ENCODE measurements at regions not wholly inside any gene's neighbourhood (a gene's known extent, or its start where the extent isn't known, plus 50 kb on each side); places are given as distances from the start of the nearest gene placed in this dataset.

- DNase-seq (ENCODE audit: low spot score), result no peak
- H3K4me1 Mint-ChIP-seq (ENCODE audit: low read depth), result peaks cover 6% of the 10 kb centered on the region
- H3K36me3 Mint-ChIP-seq (ENCODE audit: low read depth), result no peaks in the 10 kb centered on the region
- H3K27ac Mint-ChIP-seq, result no peak overlapping the region
- H3K4me3 Mint-ChIP-seq, result no peak overlapping the region
- H3K27me3 Mint-ChIP-seq (ENCODE audit: low read depth), result no peaks in the 10 kb centered on the region
- no peaks in the 10 kb centered on the region for H3K9me3 Mint-ChIP-seq
These were observed 147.2 kb downstream of the PCSK1 start for GRCh38 chr5:96285823-96286222.

- Mint-ChIP-seq H3K36me3 (ENCODE audit: low read depth) (no peaks in the 10 kb centered on the region), H3K4me1 (ENCODE audit: low read depth) (peaks cover 15% of the 10 kb centered on the region), H3K27me3 (ENCODE audit: low read depth) (no peaks in the 10 kb centered on the region), H3K9me3 (no peaks in the 10 kb centered on the region), H3K27ac (no peak overlapping the region), H3K4me3 (no peak overlapping the region)
- DNase-seq (ENCODE audit: low spot score), result no peak
These were observed 148.2 kb downstream of the PCSK1 start for GRCh38 chr5:96284727-96285389.

GRCh38 chr5:96283589-96283988, 149.5 kb downstream of the PCSK1 start:
- Mint-ChIP-seq H3K27me3 (ENCODE audit: low read depth) (no peaks in the 10 kb centered on the region), H3K4me1 (ENCODE audit: low read depth) (peaks cover 18% of the 10 kb centered on the region), H3K27ac (no peak overlapping the region), H3K4me3 (no peak overlapping the region), H3K9me3 (no peaks in the 10 kb centered on the region), H3K36me3 (ENCODE audit: low read depth) (no peaks in the 10 kb centered on the region)
- DNase-seq (ENCODE audit: low spot score), result no peak

DNA sequence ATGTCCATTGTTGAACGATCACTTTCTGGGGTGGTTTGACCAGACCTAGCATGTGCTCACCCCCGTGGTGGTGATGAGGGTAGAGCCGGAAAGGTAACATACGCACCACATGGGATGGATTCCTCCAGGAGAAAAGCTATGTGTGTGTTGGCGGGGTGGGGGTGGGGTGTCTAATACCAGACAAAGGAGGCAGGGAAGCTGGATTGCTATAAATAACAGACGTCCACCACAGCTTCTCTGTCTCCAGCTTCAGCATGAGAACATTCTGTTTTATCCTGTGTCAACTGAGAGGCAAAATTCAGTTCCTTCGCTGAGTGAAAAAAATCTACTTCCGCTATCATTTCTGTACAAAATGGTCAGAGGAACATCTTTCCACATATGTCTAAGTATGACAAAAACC, 151.0 kb downstream of the PCSK1 start:
- Mint-ChIP-seq H3K9me3 (no peaks in the 10 kb centered on the region), H3K4me1 (ENCODE audit: low read depth) (peaks cover 18% of the 10 kb centered on the region), H3K36me3 (ENCODE audit: low read depth) (no peaks in the 10 kb centered on the region), H3K27me3 (ENCODE audit: low read depth) (no peaks in the 10 kb centered on the region), H3K27ac (no peak overlapping the region), H3K4me3 (no peak overlapping the region)
- no peak for DNase-seq (ENCODE audit: low spot score)

DNA sequence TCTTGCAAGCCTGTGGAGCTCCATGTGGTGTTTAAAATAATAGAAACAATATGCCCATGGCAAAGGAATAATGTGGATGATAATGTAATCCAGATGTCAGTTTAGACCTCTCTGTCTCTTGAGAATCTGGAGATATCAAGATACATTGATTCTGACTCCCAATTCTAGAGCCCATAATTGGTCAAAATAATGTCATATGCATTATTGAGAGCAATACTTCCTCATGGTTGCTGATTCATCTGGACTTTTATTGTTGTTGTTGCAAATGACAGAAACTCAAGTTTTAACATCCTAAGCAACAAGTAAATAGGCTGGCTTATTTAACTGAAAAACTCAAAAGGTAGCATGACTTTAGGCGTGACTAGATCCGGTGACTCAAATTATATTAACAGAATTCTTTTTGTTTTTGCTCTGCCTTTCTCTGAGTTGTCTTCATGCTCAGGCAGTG, 152.1 kb downstream of the PCSK1 start:
- Mint-ChIP-seq H3K4me3 (no peak overlapping the region), H3K4me1 (ENCODE audit: low read depth) (peaks cover 18% of the 10 kb centered on the region), H3K9me3 (no peaks in the 10 kb centered on the region), H3K27me3 (ENCODE audit: low read depth) (no peaks in the 10 kb centered on the region), H3K27ac (no peak overlapping the region), H3K36me3 (ENCODE audit: low read depth) (no peaks in the 10 kb centered on the region)
- no peak for DNase-seq (ENCODE audit: low spot score)

DNA sequence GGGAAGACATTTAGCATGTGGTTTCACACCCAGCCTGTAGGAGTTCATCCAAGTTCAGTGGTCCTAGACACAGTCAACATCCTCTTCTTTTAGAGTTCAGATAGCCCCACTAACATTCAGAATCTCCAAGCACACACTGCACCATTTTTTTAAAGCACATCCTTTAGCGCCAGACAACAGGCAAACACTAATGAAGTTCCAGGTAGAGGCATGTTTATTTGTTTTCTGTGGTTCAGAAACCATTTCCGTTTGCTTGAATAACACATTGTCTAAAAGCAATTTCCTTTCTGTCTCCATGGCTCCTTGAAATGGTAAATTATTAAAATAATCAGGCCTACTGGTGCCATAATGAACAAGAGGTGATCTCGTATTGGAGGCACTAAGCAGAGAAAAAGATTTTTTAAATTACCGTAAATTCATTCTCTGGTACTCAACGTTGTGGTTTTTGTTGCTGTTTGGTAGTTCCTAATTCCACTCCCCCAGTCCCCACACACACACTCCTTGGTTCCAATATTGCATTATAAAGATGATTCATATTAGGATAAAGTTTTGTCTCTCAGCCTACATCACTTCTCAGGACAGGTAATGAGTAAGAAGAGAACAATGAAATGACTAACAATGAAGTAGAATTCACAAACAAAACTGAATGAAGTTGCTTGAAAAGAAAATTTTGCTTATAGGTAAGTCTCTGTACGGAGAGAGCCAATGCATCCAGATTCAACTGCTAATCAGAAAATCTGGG, 153.1 kb downstream of the PCSK1 start:
- H3K4me3 Mint-ChIP-seq, result peak overlapping the region; percentile 16
- H3K4me1 Mint-ChIP-seq (ENCODE audit: low read depth), result peaks cover 18% of the 10 kb centered on the region
- H3K27ac Mint-ChIP-seq, result peak overlapping the region; percentile 43
- peak; percentile 44 for DNase-seq (ENCODE audit: low spot score)
- H3K36me3 Mint-ChIP-seq (ENCODE audit: low read depth), result no peaks in the 10 kb centered on the region
- no peaks in the 10 kb centered on the region for H3K9me3 Mint-ChIP-seq
- no peaks in the 10 kb centered on the region for H3K27me3 Mint-ChIP-seq (ENCODE audit: low read depth)

GRCh38 chr5:96278981-96279380, 154.1 kb downstream of the PCSK1 start:
- no peak for DNase-seq (ENCODE audit: low spot score)
- Mint-ChIP-seq H3K36me3 (ENCODE audit: low read depth) (no peaks in the 10 kb centered on the region), H3K27me3 (ENCODE audit: low read depth) (no peaks in the 10 kb centered on the region), H3K4me3 (no peak overlapping the region), H3K27ac (no peak overlapping the region), H3K9me3 (no peaks in the 10 kb centered on the region), H3K4me1 (ENCODE audit: low read depth) (peaks cover 17% of the 10 kb centered on the region)

DNA sequence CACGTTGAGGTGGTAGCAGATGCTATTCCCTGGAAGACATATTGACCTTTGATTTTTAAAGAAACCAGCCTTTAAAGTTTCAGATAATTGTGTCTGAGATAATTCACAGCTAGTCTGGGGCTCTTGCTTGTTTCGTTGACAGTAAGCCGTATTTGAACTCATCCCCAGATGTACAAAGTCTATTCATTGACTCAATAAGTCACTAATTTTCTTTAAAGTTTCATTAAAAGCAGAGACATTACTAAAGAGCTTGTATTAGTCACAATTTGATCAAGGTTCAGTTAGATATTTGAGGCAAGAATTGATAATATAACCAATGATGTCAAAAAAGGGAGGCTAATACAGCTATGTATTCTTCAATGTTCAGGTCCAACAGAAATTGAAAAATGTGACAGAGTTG, 158.0 kb downstream of the PCSK1 start:
- peaks cover 6% of the 10 kb centered on the region for H3K9me3 Mint-ChIP-seq
- H3K4me3 Mint-ChIP-seq, result no peak overlapping the region
- DNase-seq (ENCODE audit: low spot score), result no peak
- H3K4me1 Mint-ChIP-seq (ENCODE audit: low read depth), result peaks cover 4% of the 10 kb centered on the region
- no peaks in the 10 kb centered on the region for H3K36me3 Mint-ChIP-seq (ENCODE audit: low read depth)
- no peaks in the 10 kb centered on the region for H3K27me3 Mint-ChIP-seq (ENCODE audit: low read depth)
- H3K27ac Mint-ChIP-seq, result no peak overlapping the region

DNA sequence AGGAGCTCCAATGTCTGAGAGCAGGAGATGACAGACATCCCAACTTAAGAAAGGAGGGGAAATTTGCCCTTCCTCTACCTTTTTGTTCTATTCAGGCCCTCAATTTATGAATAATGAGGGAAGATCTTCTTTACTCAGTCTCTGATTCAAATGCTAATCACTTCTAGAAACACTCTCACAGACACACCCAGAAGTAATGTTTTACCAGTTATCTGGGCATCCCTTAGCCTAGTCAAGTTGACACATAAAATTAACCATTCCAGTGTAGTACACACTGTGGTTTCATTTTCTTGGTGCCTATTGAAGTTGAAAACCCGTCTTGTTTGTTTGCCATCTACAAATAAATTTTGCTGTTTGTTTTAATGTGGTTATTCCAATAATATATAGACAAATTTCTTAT, 167.6 kb downstream of the PCSK1 start:
- no peaks in the 10 kb centered on the region for H3K27me3 Mint-ChIP-seq (ENCODE audit: low read depth)
- DNase-seq (ENCODE audit: low spot score), result no peak
- H3K4me1 Mint-ChIP-seq (ENCODE audit: low read depth), result no peaks in the 10 kb centered on the region
- H3K27ac Mint-ChIP-seq, result no peak overlapping the region
- no peaks in the 10 kb centered on the region for H3K36me3 Mint-ChIP-seq (ENCODE audit: low read depth)
- H3K9me3 Mint-ChIP-seq, result peaks cover 38% of the 10 kb centered on the region
- no peak overlapping the region for H3K4me3 Mint-ChIP-seq

DNA sequence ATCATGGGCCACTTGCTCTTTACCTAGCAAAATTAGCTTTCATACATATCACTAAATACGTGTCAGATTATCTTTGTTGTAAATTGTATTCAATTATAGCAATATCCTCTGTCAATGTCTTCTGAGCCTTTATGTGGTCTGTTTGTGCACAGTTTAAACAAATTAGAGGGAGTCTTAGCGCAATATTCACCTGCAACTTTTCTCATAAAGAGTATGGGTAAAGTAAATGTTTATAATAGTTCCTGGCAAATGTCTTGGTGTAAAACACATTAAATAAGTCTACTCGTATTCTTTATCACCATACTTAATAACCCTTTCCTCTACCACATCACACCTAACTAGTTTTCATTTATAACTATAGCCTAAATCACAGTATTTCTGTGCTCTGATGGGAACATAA, 169.0 kb downstream of the PCSK1 start:
- H3K9me3 Mint-ChIP-seq, result peaks cover 33% of the 10 kb centered on the region
- H3K27ac Mint-ChIP-seq, result no peak overlapping the region
- H3K4me3 Mint-ChIP-seq, result no peak overlapping the region
- DNase-seq (ENCODE audit: low spot score), result no peak
- no peaks in the 10 kb centered on the region for H3K36me3 Mint-ChIP-seq (ENCODE audit: low read depth)
- no peaks in the 10 kb centered on the region for H3K4me1 Mint-ChIP-seq (ENCODE audit: low read depth)
- H3K27me3 Mint-ChIP-seq (ENCODE audit: low read depth), result no peaks in the 10 kb centered on the region

GRCh38 chr5:96262105-96262504, 170.9 kb downstream of the PCSK1 start:
- no peak overlapping the region for H3K4me3 Mint-ChIP-seq
- H3K27me3 Mint-ChIP-seq (ENCODE audit: low read depth), result no peaks in the 10 kb centered on the region
- DNase-seq (ENCODE audit: low spot score), result no peak
- no peak overlapping the region for H3K27ac Mint-ChIP-seq
- H3K4me1 Mint-ChIP-seq (ENCODE audit: low read depth), result peaks cover 2% of the 10 kb centered on the region
- H3K36me3 Mint-ChIP-seq (ENCODE audit: low read depth), result no peaks in the 10 kb centered on the region
- peaks cover 20% of the 10 kb centered on the region for H3K9me3 Mint-ChIP-seq

DNA sequence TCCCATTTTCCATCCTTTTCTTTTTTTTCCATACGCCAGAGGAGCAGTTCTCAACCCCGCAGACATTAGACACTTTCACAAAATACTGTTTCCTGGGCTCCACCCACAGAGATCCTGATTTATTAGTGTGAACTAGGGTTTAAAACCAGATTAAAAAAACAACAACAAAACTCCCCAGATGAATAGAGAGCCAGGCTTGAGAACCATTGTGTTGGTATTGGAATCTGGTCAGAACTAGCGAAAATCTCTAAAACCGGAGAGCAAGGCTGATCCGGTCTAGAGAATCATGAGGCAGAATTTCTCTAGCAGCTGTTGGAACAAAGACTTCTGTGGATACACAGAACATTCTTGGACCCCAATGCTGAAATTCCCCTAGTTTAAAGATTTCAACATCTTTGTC, 173.0 kb downstream of the PCSK1 start:
- Mint-ChIP-seq H3K36me3 (ENCODE audit: low read depth) (no peaks in the 10 kb centered on the region), H3K27ac (no peak overlapping the region), H3K9me3 (peaks cover 9% of the 10 kb centered on the region), H3K4me1 (ENCODE audit: low read depth) (peaks cover 2% of the 10 kb centered on the region), H3K4me3 (no peak overlapping the region), H3K27me3 (ENCODE audit: low read depth) (peaks cover under 1% of the 10 kb centered on the region)
- DNase-seq (ENCODE audit: low spot score), result no peak

DNA sequence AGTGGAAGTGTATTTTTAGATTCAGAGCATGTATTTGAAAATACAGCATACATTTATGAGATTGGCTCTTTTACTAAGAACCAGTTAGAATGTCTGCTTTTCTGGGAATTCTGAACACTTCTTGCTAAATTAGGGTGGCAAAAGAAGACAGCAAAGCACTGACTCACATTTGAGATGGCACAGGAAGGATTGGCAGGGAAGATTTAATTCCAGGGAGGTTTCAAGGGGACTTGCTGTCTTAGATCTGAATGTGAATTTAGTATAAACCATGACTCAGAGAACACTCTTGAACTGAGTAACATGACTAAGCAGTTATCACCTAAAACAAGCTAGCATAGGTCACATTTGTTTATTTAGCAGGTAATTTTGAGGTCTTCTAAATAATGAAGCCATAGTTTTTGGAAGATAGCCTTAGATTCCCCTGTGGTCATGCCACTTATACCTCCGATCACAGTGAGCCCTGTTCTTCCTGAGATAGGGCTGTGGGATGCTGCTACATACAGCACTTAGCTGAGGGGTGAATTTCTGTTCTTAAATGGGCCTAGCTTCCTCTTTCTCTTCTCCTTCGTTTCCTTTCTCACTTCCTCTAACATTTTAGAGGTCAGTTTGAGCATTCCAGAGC, 173.8 kb downstream of the PCSK1 start:
- no peak overlapping the region for H3K27ac Mint-ChIP-seq
- H3K36me3 Mint-ChIP-seq (ENCODE audit: low read depth), result no peaks in the 10 kb centered on the region
- H3K27me3 Mint-ChIP-seq (ENCODE audit: low read depth), result peaks cover 3% of the 10 kb centered on the region
- H3K4me3 Mint-ChIP-seq, result no peak overlapping the region
- no peak for DNase-seq (ENCODE audit: low spot score)
- H3K9me3 Mint-ChIP-seq, result peaks cover 9% of the 10 kb centered on the region
- H3K4me1 Mint-ChIP-seq (ENCODE audit: low read depth), result peaks cover 2% of the 10 kb centered on the region

DNA sequence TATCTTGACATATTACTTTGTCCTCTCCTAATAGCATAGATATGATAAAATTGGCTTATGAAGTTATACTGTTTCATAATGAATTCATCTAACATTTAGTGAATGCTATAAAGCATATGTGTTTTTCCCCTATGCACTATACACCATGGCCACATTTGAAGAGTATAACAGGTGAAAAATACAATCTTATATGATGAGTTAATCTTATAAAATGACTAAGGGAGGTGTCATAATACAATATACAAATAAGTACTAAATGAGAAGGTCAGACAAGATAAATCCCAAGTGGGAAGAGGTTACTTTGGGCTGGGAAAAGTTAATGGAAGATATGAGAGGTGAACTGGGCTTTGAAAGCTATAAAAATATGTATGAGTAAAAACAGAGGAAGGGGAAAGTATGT, 174.4 kb downstream of the PCSK1 start:
- H3K36me3 Mint-ChIP-seq (ENCODE audit: low read depth), result no peaks in the 10 kb centered on the region

More for the DNA sequence above, 174.4 kb downstream of the PCSK1 start:
- no peak for DNase-seq (ENCODE audit: low spot score)
- no peak overlapping the region for H3K4me3 Mint-ChIP-seq
- peaks cover 2% of the 10 kb centered on the region for H3K4me1 Mint-ChIP-seq (ENCODE audit: low read depth)
- H3K9me3 Mint-ChIP-seq, result peaks cover 9% of the 10 kb centered on the region
- H3K27ac Mint-ChIP-seq, result no peak overlapping the region
- peaks cover 3% of the 10 kb centered on the region for H3K27me3 Mint-ChIP-seq (ENCODE audit: low read depth)

Measured in T-helper 2 cell treated with Interferon-gamma antibody and Interleukin-4, amounts not matched to agents 5 μg/mL and 100 μg/mL, for 36 hours (primary cell).